H9 (cell line): ENCODE measurements at regions not wholly inside any gene's neighbourhood (a gene's known extent, or its start where the extent isn't known, plus 50 kb on each side); places are given as distances from the start of the nearest gene placed in this dataset.

Experiments
- DNase-seq: peaks from one replicate; pipeline ENCODE4 v3.0.0-alpha.2; 2017
- H2AFZ ChIP-seq: one replicate; pipeline ENCODE4 v1.6.1; 2013; ENCODE audit warnings: mild to moderate bottlenecking, low read length, control low read depth, moderate library complexity
- H2AK5ac ChIP-seq: 2 replicates; pipeline ENCODE4 v1.6.1; 2013; ENCODE audit warnings: low read length, control low read depth, mixed read lengths; ENCODE audit not compliant: insufficient read length
- H2BK120ac ChIP-seq: one replicate; pipeline ENCODE4 v1.6.1; 2013; ENCODE audit warnings: low read depth, mild to moderate bottlenecking, low read length, control low read depth, inconsistent platforms; ENCODE audit not compliant: poor library complexity, severe bottlenecking
- H2BK12ac ChIP-seq: 2 replicates; pipeline ENCODE4 v1.6.1; 2013; ENCODE audit warnings: low read length, control low read depth, mixed read lengths, low read depth; ENCODE audit not compliant: insufficient read length
- H2BK15ac ChIP-seq: 2 replicates; pipeline ENCODE4 v1.6.1; 2013; ENCODE audit warnings: low read depth, low read length, control low read depth
- H2BK20ac ChIP-seq: one replicate; pipeline ENCODE4 v1.6.1; 2013; ENCODE audit warnings: low read depth, mild to moderate bottlenecking, low read length, control low read depth, inconsistent platforms; ENCODE audit not compliant: poor library complexity, severe bottlenecking
- H2BK5ac ChIP-seq: 2 replicates; pipeline ENCODE4 v1.6.1; 2013; ENCODE audit warnings: low read length, control low read depth, mixed read lengths; ENCODE audit not compliant: insufficient read length
- H3K14ac ChIP-seq: 2 replicates; pipeline ENCODE4 v1.6.1; 2013; ENCODE audit warnings: low read length, control low read depth; ENCODE audit not compliant: insufficient read depth
- H3K18ac ChIP-seq: 2 replicates; pipeline ENCODE4 v1.6.1; 2013; ENCODE audit warnings: low read depth, mild to moderate bottlenecking, mixed read lengths, low read length, control low read depth; ENCODE audit not compliant: insufficient read length
- H3K23ac ChIP-seq: 2 replicates; pipeline ENCODE4 v1.6.1; 2013; ENCODE audit warnings: low read length, control low read depth, mixed read lengths, low read depth; ENCODE audit not compliant: insufficient read length
- H3K23me2 ChIP-seq: 2 replicates; pipeline ENCODE4 v1.6.1; 2013; ENCODE audit warnings: low read depth, mild to moderate bottlenecking, mixed read lengths, low read length, control low read depth; ENCODE audit not compliant: insufficient read length, poor library complexity, severe bottlenecking
- H3K27ac ChIP-seq: 2 replicates; pipeline ENCODE4 v1.5.1; 2013; ENCODE audit warnings: low read length, control low read depth, mixed read lengths, low read depth; ENCODE audit not compliant: insufficient read length
- H3K27me3 ChIP-seq: 2 replicates; pipeline ENCODE4 v1.6.1; 2013; ENCODE audit warnings: low read length, control low read depth, inconsistent platforms; ENCODE audit not compliant: insufficient read depth
- H3K4ac ChIP-seq: 2 replicates; pipeline ENCODE4 v1.6.1; 2013; ENCODE audit warnings: low read depth, mild to moderate bottlenecking, control low read depth, inconsistent platforms, low read length, moderate library complexity
- H3K4me1 ChIP-seq: 2 replicates; pipeline ENCODE4 v1.6.1; 2013; ENCODE audit warnings: low read length, control low read depth, inconsistent platforms; ENCODE audit not compliant: insufficient read depth
- H3K4me2 ChIP-seq: 2 replicates; pipeline ENCODE4 v1.6.1; 2013; ENCODE audit warnings: low read length, control low read depth, mixed read lengths; ENCODE audit not compliant: insufficient read length, insufficient read depth
- H3K56ac ChIP-seq: 2 replicates; pipeline ENCODE4 v1.6.1; 2013; ENCODE audit warnings: low read depth, mild to moderate bottlenecking, mixed read lengths, low read length, control low read depth; ENCODE audit not compliant: insufficient read length
- H3K79me1 ChIP-seq: 2 replicates; pipeline ENCODE4 v1.6.1; 2013; ENCODE audit warnings: low read depth, mild to moderate bottlenecking, moderate library complexity, low read length, control low read depth, inconsistent platforms; ENCODE audit not compliant: insufficient read depth, poor library complexity, severe bottlenecking
- H3K79me2 ChIP-seq: 2 replicates; pipeline ENCODE4 v1.6.1; 2013; ENCODE audit warnings: low read length, control low read depth, inconsistent platforms; ENCODE audit not compliant: insufficient read depth
- H3K9ac ChIP-seq: 2 replicates; pipeline ENCODE4 v1.6.1; 2013; ENCODE audit warnings: low read length, control low read depth, mixed read lengths; ENCODE audit not compliant: insufficient read length; ENCODE audit errors: extremely low read depth
- H3K9me3 ChIP-seq: one replicate; pipeline ENCODE4 v1.6.1; 2013; ENCODE audit warnings: low read depth, low read length, inconsistent platforms; ENCODE audit not compliant: control insufficient read depth
- H3T11ph ChIP-seq: one replicate; pipeline ENCODE4 v1.6.1; 2013; ENCODE audit warnings: mild to moderate bottlenecking, low read length, control low read depth, inconsistent platforms
- H4K20me1 ChIP-seq: one replicate; pipeline ENCODE4 v1.6.1; 2013; ENCODE audit not compliant: control insufficient read depth, insufficient read length, insufficient read depth
- H4K5ac ChIP-seq: 2 replicates; pipeline ENCODE4 v1.6.1; 2013; ENCODE audit warnings: low read depth, mild to moderate bottlenecking, mixed read lengths, low read length, control low read depth; ENCODE audit not compliant: insufficient read length
- H4K8ac ChIP-seq: replicated peaks from 2 replicates; pipeline ENCODE4 v1.6.1; 2013; ENCODE audit warnings: low read length, control low read depth, mixed read lengths, low read depth; ENCODE audit not compliant: insufficient read length
- H4K91ac ChIP-seq: 2 replicates; pipeline ENCODE4 v1.6.1; 2013; ENCODE audit warnings: low read depth, mild to moderate bottlenecking, moderate library complexity, mixed read lengths, low read length, control low read depth; ENCODE audit not compliant: insufficient read length
- H3K27ac Mint-ChIP-seq, 3 experiments: 2 replicates in 2 of 3; 3 replicates in 1 of 3; pipeline ENCODE4 v1.8.0; 2020 to 2021; ENCODE audit warnings: mixed read lengths in 3 of 3, mild to moderate bottlenecking in 1 of 3, moderate library complexity in 1 of 3
- H3K27me3 Mint-ChIP-seq: 2 replicates; pipeline ENCODE4 v1.8.0; 2021; ENCODE audit warnings: low read depth, mild to moderate bottlenecking, moderate library complexity, mixed read lengths
- H3K36me3 Mint-ChIP-seq, 3 experiments: 2 replicates in 2 of 3; 3 replicates in 1 of 3; pipeline ENCODE4 v1.8.0; 2020 to 2021; ENCODE audit warnings: low read depth in 3 of 3, mixed read lengths in 3 of 3; ENCODE audit not compliant: insufficient read depth in 1 of 3
- H3K4me1 Mint-ChIP-seq, 2 experiments: 2 replicates each; pipeline ENCODE4 v1.8.0; 2020; ENCODE audit warnings: mixed read lengths in 2 of 2
- H3K4me3 Mint-ChIP-seq, 2 experiments: 2 replicates in 1 of 2; 3 replicates in 1 of 2; pipeline ENCODE4 v1.8.0; 2020 to 2021; ENCODE audit warnings: mild to moderate bottlenecking in 2 of 2, mixed read lengths in 2 of 2, moderate library complexity in 1 of 2
- H3K9me3 Mint-ChIP-seq, 2 experiments: 2 replicates in 1 of 2; 3 replicates in 1 of 2; pipeline ENCODE4 v1.8.0; 2020; ENCODE audit warnings: mild to moderate bottlenecking in 2 of 2, mixed read lengths in 2 of 2, moderate library complexity in 1 of 2
- CTCF ChIP-seq: fragments of 200-600 bp; sonication (generic); conservative IDR thresholded peaks from 3 replicates; pipeline ENCODE4 v1.8.0; 2021; ENCODE audit warnings: antibody characterized with exemption, mild to moderate bottlenecking
- WGBS: extraction: QIAGEN DNeasy Blood & Tissue Kit; methylation state at CpG from one replicate; pipeline ENCODE4 v1.1.7; 2013; ENCODE audit warnings: missing lambda C conversion rate, low lambda C conversion rate, mixed read lengths; ENCODE audit not compliant: insufficient read length; ENCODE audit errors: extremely low coverage; 5-methylcytosine and 5-hydroxymethylcytosine counted together

DNA sequence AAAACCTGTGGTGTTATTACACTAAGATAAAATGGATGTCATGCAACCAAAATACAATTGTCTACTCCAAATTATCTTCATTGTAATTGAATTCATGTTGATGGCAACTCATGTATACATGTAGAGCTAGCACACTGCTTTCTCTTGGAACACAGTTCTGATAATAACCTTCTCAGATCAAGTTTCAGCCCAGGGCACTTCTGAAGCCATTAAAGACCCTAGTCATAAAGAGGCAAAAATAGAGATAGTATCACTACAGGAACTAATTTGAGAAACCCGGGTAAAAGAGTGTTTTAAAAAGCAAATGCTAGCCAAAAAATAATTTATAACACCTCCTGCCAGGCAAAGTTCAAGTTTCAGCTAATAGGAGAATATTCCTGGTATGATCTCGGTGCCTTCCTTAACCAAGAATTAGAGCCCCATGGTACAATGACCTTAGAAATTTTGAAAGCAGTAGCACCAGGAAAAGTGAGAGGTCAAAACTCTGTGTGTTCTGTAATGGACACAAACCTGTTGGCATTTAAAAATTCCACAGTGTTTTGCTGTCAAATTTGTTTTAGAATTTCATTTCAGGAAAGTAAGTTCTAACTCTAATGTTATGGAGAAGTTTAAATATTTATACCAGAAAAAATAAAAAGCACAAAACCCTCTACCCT, 105.0 kb upstream of the FRMD6 start:
- H3K14ac ChIP-seq: no peak overlapping the region
- no peak overlapping the region for H3K23ac ChIP-seq
- no peak overlapping the region for H3K27ac Mint-ChIP-seq
- no peak overlapping the region for H2BK20ac ChIP-seq
- H3K9me3 ChIP-seq: no peaks in the 10 kb centered on the region
- no peak overlapping the region for H4K5ac ChIP-seq
- peaks cover 7% of the 10 kb centered on the region in 2 experiments for H3K4me1 Mint-ChIP-seq
- WGBS: no CpG with 5 or more reads among the region's 2 CpGs
- no peak overlapping the region for H3K27ac ChIP-seq
- H3K27me3 Mint-ChIP-seq: no peaks in the 10 kb centered on the region
- H3K4me1 ChIP-seq: no peaks in the 10 kb centered on the region
- H2BK120ac ChIP-seq: no peak overlapping the region
- H3K18ac ChIP-seq: no peak overlapping the region
- no peak overlapping the region for H3K4me3 Mint-ChIP-seq
- no peaks in the 10 kb centered on the region for H3K79me1 ChIP-seq
- H3K9me3 Mint-ChIP-seq: no peaks in the 10 kb centered on the region
- H4K8ac ChIP-seq: no peak overlapping the region
- no peaks in the 10 kb centered on the region for H3K23me2 ChIP-seq
- no peaks in the 10 kb centered on the region for H3K79me2 ChIP-seq
- no peak overlapping the region for H3T11ph ChIP-seq
- no peak for TF ChIP-seq CTCF
- no peak overlapping the region for H2BK5ac ChIP-seq
- no peak overlapping the region for H2AFZ ChIP-seq
- DNase-seq: no peak
- no peak overlapping the region for H2AK5ac ChIP-seq
- H3K27me3 ChIP-seq: no peaks in the 10 kb centered on the region
- no peak overlapping the region for H3K4me2 ChIP-seq
- no peak overlapping the region for H3K4ac ChIP-seq
- H4K91ac ChIP-seq: no peak overlapping the region
- no peak overlapping the region for H3K56ac ChIP-seq
- H2BK15ac ChIP-seq: no peak overlapping the region
- no peak overlapping the region for H3K9ac ChIP-seq
- H3K36me3 Mint-ChIP-seq: no peaks in the 10 kb centered on the region
- H2BK12ac ChIP-seq: no peak overlapping the region
- H4K20me1 ChIP-seq: no peaks in the 10 kb centered on the region
